ENCODE measurements at regions not wholly inside any gene's neighbourhood (a gene's known extent, or its start where the extent isn't known, plus 50 kb on each side); places are given as distances from the start of the nearest gene placed in this dataset.

DNA sequence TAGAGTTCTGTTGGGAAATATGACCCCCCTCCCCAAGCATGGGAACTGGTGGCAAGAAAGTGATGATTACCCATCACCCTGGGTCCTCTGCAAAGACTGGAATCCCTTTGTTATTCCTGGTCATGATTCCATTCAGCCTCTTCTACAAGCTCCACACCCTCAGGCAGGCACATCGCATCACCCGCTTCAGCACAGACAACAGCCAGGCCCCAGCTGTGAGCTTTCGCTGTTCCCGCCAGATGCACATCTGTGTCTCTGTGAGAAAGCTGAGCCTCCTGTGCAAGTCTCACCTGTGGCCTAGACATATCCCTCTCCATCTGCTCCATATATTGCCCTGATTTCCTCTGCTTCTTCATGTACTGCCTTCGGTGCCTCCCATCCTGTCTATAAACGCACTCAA, 368.0 kb upstream of the RAB6C start:
- H3K9ac ChIP-seq: no peak overlapping the region
- H3K4me3 ChIP-seq (ENCODE audit: low read depth, low read length): no peak overlapping the region
- H3K9me3 ChIP-seq (ENCODE audit: control insufficient read depth, low read length): no peaks in the 10 kb centered on the region
- H2AFZ ChIP-seq: no peak overlapping the region
- no peaks in the 10 kb centered on the region for H3K27me3 ChIP-seq (ENCODE audit: control insufficient read depth, insufficient read depth, low read length)
- TF ChIP-seq, protein P1, sequence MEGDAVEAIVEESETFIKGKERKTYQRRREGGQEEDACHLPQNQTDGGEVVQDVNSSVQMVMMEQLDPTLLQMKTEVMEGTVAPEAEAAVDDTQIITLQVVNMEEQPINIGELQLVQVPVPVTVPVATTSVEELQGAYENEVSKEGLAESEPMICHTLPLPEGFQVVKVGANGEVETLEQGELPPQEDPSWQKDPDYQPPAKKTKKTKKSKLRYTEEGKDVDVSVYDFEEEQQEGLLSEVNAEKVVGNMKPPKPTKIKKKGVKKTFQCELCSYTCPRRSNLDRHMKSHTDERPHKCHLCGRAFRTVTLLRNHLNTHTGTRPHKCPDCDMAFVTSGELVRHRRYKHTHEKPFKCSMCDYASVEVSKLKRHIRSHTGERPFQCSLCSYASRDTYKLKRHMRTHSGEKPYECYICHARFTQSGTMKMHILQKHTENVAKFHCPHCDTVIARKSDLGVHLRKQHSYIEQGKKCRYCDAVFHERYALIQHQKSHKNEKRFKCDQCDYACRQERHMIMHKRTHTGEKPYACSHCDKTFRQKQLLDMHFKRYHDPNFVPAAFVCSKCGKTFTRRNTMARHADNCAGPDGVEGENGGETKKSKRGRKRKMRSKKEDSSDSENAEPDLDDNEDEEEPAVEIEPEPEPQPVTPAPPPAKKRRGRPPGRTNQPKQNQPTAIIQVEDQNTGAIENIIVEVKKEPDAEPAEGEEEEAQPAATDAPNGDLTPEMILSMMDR (IDR thresholded peaks at IDR 0.05): no peak
- no peaks in the 10 kb centered on the region for H3K4me1 ChIP-seq
- no peaks in the 10 kb centered on the region for H3K36me3 ChIP-seq (ENCODE audit: control insufficient read depth, insufficient read depth, low read length)
- H3K79me2 ChIP-seq: no peaks in the 10 kb centered on the region
- no peak overlapping the region for H3K27ac ChIP-seq
- no peak overlapping the region for H3K4me2 ChIP-seq (ENCODE audit: low read length)

DNA sequence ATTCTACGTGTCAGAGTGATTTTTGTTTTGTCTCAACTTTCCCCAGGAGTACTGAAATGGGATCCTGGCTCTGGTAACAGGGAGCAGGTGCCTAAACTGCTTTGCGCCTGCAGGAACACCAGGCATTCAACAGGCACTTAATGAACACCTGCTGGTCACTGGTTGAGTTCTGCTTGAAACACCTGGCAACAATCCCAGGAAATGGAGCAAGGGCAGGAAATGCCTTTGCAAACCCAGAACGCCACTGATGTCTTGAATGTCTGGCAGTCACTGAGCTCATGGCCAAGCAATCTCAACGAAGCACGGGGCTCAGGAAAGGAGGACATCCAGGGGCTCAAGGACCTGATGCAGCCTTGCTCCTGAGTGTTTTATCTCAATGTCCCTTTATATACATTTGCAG, 360.0 kb upstream of the RAB6C start:
- Histone ChIP-seq H3K27me3 (ENCODE audit: control insufficient read depth, insufficient read depth, low read length) (no peaks in the 10 kb centered on the region), H2AFZ (no peak overlapping the region), H3K4me3 (ENCODE audit: low read depth, low read length) (no peak overlapping the region), H3K4me2 (ENCODE audit: low read length) (no peak overlapping the region), H3K4me1 (no peaks in the 10 kb centered on the region), H3K79me2 (no peaks in the 10 kb centered on the region), H3K9ac (no peak overlapping the region), H3K36me3 (ENCODE audit: control insufficient read depth, insufficient read depth, low read length) (no peaks in the 10 kb centered on the region), H3K27ac (no peak overlapping the region), H3K9me3 (ENCODE audit: control insufficient read depth, low read length) (no peaks in the 10 kb centered on the region)
- TF ChIP-seq, protein P1 (IDR thresholded peaks at IDR 0.05): no peak

DNA sequence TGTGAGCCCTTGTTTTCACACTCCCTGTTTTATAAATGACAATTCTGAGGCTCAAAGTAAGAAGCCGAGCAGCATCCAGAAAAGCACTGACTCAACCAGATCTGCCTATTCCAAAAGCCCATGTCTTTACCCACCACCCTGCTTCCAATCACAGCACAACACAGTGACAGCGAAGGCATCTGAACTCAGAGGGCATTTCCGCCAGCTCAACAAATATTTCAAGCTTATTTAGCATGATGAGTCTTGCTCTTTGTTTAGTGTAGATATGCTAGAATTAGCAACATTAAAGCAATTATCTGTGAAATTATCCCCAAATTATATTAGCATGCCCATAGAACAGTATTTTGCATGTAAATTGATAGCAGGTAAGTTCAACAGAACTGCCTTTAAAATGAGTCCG, 359.1 kb upstream of the RAB6C start:
- Histone ChIP-seq H2AFZ (no peak overlapping the region), H3K36me3 (ENCODE audit: control insufficient read depth, insufficient read depth, low read length) (no peaks in the 10 kb centered on the region), H3K4me1 (no peaks in the 10 kb centered on the region), H3K27ac (no peak overlapping the region), H3K27me3 (ENCODE audit: control insufficient read depth, insufficient read depth, low read length) (no peaks in the 10 kb centered on the region), H3K4me2 (ENCODE audit: low read length) (no peak overlapping the region), H3K9ac (no peak overlapping the region), H3K79me2 (no peaks in the 10 kb centered on the region), H3K4me3 (ENCODE audit: low read depth, low read length) (no peak overlapping the region), H3K9me3 (ENCODE audit: control insufficient read depth, low read length) (no peaks in the 10 kb centered on the region)
- TF ChIP-seq, protein P1 (IDR thresholded peaks at IDR 0.05): no peak

DNA sequence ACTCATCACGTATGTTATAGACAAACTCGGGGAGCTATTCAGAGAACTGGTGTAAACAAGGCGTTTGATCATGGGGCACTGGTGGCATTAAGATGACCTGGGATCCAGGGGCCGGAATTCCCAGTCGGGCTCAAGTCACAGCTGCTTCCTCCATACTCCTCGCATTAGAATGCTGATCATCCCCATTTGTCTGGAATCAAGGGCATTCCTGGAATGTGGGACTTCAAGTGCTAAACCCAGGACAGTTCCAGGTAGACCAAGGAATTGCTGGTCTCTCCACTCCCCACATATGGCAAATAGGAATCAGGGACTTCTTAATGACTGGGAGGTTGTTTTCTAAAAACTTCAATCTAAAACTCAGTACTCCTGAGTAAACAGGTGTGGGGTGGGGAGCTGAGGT, 355.7 kb upstream of the RAB6C start:
- Histone ChIP-seq H3K36me3 (ENCODE audit: control insufficient read depth, insufficient read depth, low read length) (no peaks in the 10 kb centered on the region), H3K4me2 (ENCODE audit: low read length) (no peak overlapping the region), H3K9ac (no peak overlapping the region), H3K4me3 (ENCODE audit: low read depth, low read length) (no peak overlapping the region), H2AFZ (no peak overlapping the region), H3K4me1 (no peaks in the 10 kb centered on the region), H3K79me2 (no peaks in the 10 kb centered on the region), H3K27ac (no peak overlapping the region), H3K9me3 (ENCODE audit: control insufficient read depth, low read length) (no peaks in the 10 kb centered on the region), H3K27me3 (ENCODE audit: control insufficient read depth, insufficient read depth, low read length) (no peaks in the 10 kb centered on the region)
- TF ChIP-seq, protein P1 (IDR thresholded peaks at IDR 0.05): no peak

DNA sequence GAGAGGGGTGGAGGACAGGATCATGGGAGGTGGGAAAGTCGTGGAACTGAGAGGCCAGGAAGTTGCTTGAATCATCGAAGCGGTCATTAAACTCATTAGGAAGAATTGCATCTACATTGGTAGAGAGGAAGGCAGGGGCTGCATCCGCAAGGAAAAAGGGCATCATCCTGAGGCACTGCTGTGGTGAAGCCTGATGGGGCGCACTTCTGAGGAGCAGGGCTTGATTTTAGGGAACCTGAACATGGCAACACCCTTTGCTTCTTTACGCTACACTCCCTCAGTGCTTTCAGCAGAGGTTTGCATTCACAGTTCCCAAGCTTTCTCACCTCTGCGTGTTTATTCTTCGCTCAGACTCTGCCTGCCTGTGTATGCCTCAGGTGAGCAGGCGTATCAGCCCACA, 352.0 kb upstream of the RAB6C start:
- Histone ChIP-seq H3K9ac (no peak overlapping the region), H2AFZ (no peak overlapping the region), H3K27ac (no peak overlapping the region), H3K79me2 (no peaks in the 10 kb centered on the region), H3K4me2 (ENCODE audit: low read length) (no peak overlapping the region), H3K4me3 (ENCODE audit: low read depth, low read length) (no peak overlapping the region), H3K36me3 (ENCODE audit: control insufficient read depth, insufficient read depth, low read length) (no peaks in the 10 kb centered on the region), H3K9me3 (ENCODE audit: control insufficient read depth, low read length) (no peaks in the 10 kb centered on the region), H3K4me1 (no peaks in the 10 kb centered on the region), H3K27me3 (ENCODE audit: control insufficient read depth, insufficient read depth, low read length) (no peaks in the 10 kb centered on the region)
- TF ChIP-seq, protein P1 (IDR thresholded peaks at IDR 0.05): no peak

Measured in parathyroid adenoma (tissue), 2 donors.